GM19324 (cell line): ENCODE measurements at regions not wholly inside any gene's neighbourhood (a gene's known extent, or its start where the extent isn't known, plus 50 kb on each side); places are given as distances from the start of the nearest gene placed in this dataset.
"Not testable (repeated sequence)": the region's sequence is repeated elsewhere in the genome, so short reads cannot be mapped to it uniquely, and the experiment has no call there.

ENCODE experiments used
- ATAC-seq: cut with Tn5 transposase; IDR thresholded peaks from one replicate; pipeline ENCODE4 v1.9.1; 2021; ENCODE audit warnings: mild to moderate bottlenecking, moderate library complexity; ENCODE audit not compliant: unreplicated experiment, low FRiP score

GRCh38 chr2:83051538-83052170 lies 1407.4 kb downstream of the SUCLG1 start:
- ATAC-seq = no peak

GRCh38 chr2:83042053-83042452 lies 1417.0 kb downstream of the SUCLG1 start:
- ATAC-seq = no peak

- no peak for ATAC-seq
Measured at GRCh38 chr2:83022631-83023210, 1436.4 kb downstream of the SUCLG1 start.

GRCh38 chr2:83017366-83018090 lies 1441.6 kb downstream of the SUCLG1 start:
- ATAC-seq = no peak

GRCh38 chr2:83016343-83017110 lies 1442.6 kb downstream of the SUCLG1 start:
- ATAC-seq = no peak

- ATAC-seq = no peak
Measured at GRCh38 chr2:83015900-83016299, 1443.2 kb downstream of the SUCLG1 start.

- ATAC-seq = no peak
Measured at GRCh38 chr2:83015035-83015715, 1443.9 kb downstream of the SUCLG1 start.

GRCh38 chr2:83014462-83014861 lies 1444.6 kb downstream of the SUCLG1 start:
- no peak for ATAC-seq

- no peak for ATAC-seq
Measured at GRCh38 chr2:83006961-83007360, 1452.1 kb downstream of the SUCLG1 start.

- no peak for ATAC-seq
Measured at GRCh38 chr2:83003555-83003954, 1455.5 kb downstream of the SUCLG1 start.

- no peak for ATAC-seq
Measured at GRCh38 chr2:83002706-83003105, 1456.4 kb downstream of the SUCLG1 start.

- ATAC-seq = no peak
Measured at GRCh38 chr2:82998781-82999180, 1460.3 kb downstream of the SUCLG1 start.

- no peak for ATAC-seq
Measured at GRCh38 chr2:82996217-82996616, 1462.9 kb downstream of the SUCLG1 start.

GRCh38 chr2:82994151-82994550 lies 1464.9 kb downstream of the SUCLG1 start:
- no peak for ATAC-seq

- no peak for ATAC-seq
Measured at GRCh38 chr2:82993609-82994008, 1465.5 kb downstream of the SUCLG1 start.

- no peak for ATAC-seq
Measured at GRCh38 chr2:82992968-82993367, 1466.1 kb downstream of the SUCLG1 start.

GRCh38 chr2:82987706-82988105 lies 1471.4 kb downstream of the SUCLG1 start:
- not testable (repeated sequence) for ATAC-seq

- ATAC-seq = no peak
Measured at GRCh38 chr2:82986899-82987298, 1472.2 kb downstream of the SUCLG1 start.

- ATAC-seq = no peak
Measured at GRCh38 chr2:82985572-82986197, 1473.4 kb downstream of the SUCLG1 start.

- ATAC-seq = no peak
Measured at GRCh38 chr2:82968358-82968757, 1490.7 kb downstream of the SUCLG1 start.
